HG03520 (cell line): ENCODE measurements at regions not wholly inside any gene's neighbourhood (a gene's known extent, or its start where the extent isn't known, plus 50 kb on each side); places are given as distances from the start of the nearest gene placed in this dataset.

Experiments
- ATAC-seq: cut with Tn5 transposase; IDR thresholded peaks from one replicate; pipeline ENCODE4 v1.9.1; 2021; ENCODE audit warnings: mild to moderate bottlenecking, moderate library complexity; ENCODE audit not compliant: unreplicated experiment

GRCh38 chr11:15793043-15793996, 563.0 kb downstream of the SOX6 start:
- ATAC-seq: no peak

- no peak for ATAC-seq
Observed at GRCh38 chr11:15794361-15795150, 561.8 kb downstream of the SOX6 start.

DNA sequence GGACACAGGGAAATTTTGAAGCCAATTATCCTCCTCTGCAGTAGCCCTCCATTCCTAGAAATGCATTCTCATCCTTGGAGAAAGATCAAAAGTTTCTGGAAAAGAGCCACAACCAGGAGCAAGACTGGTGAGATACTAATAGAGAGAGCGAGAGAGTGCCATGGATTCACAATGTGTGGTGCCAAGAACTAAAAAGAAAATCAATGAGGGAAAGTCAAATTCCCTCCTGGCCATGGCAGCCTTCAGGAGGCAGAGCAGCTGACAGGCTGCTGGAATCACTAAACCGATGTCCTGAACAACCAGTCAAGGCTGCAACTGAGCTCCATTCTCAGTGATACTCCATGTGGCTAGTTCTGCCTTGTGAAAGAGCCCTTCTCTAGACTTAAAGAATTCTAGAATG, 561.0 kb downstream of the SOX6 start:
- ATAC-seq: no peak

GRCh38 chr11:15800111-15800800, 556.1 kb downstream of the SOX6 start:
- no peak for ATAC-seq

- ATAC-seq: no peak
Observed at GRCh38 chr11:15801126-15801525, 555.2 kb downstream of the SOX6 start.

- no peak for ATAC-seq
Observed at GRCh38 chr11:15801616-15802015, 554.7 kb downstream of the SOX6 start.

- no peak for ATAC-seq
Observed at GRCh38 chr11:15805726-15806125, 550.6 kb downstream of the SOX6 start.

- ATAC-seq: no peak
Observed at GRCh38 chr11:15806217-15806616, 550.1 kb downstream of the SOX6 start.

- ATAC-seq: no peak
Observed at GRCh38 chr11:15807827-15808226, 548.5 kb downstream of the SOX6 start.

DNA sequence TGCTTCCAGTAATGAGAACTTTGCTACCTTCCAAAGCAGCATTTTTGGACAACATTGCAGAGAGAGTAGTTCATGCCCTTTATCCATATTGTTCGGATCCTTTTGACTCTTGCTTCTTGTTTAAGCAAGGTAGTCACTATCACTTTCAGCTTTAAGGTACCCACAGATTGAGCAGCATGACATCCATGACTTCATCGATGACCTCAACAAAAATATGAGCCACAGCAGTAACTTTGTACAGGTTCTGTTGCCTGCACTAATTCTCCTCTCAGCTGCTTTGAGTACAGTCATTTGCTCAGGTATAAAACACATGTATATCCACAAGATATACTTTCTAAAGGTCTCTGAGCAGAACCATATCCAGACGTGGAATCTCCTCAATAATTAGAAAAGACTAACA, 546.3 kb downstream of the SOX6 start:
- ATAC-seq: no peak

DNA sequence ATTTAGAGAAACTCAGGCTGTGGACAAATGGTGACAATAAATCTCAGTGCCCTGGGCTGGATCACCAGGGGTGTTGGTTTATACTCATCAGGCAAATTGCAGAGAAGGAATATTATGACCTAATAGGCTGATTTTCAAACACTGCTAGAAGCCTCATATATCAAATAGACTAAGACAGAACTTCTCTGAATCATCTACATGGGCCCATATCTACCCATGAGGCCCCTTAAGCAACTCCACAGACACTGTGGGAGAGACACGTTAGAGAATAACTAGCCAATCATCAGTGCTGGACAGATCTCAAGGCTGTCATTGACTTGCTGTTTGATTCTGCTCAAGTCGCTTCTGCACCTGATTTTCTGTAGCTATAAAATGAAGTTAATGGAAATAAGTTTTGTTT, 545.8 kb downstream of the SOX6 start:
- no peak for ATAC-seq

- ATAC-seq: no peak
Observed at GRCh38 chr11:15815246-15816195, 540.8 kb downstream of the SOX6 start.

GRCh38 chr11:15816260-15816871, 540.0 kb downstream of the SOX6 start:
- ATAC-seq: no peak

- ATAC-seq: no peak
Observed at GRCh38 chr11:15817001-15817400, 539.3 kb downstream of the SOX6 start.

DNA sequence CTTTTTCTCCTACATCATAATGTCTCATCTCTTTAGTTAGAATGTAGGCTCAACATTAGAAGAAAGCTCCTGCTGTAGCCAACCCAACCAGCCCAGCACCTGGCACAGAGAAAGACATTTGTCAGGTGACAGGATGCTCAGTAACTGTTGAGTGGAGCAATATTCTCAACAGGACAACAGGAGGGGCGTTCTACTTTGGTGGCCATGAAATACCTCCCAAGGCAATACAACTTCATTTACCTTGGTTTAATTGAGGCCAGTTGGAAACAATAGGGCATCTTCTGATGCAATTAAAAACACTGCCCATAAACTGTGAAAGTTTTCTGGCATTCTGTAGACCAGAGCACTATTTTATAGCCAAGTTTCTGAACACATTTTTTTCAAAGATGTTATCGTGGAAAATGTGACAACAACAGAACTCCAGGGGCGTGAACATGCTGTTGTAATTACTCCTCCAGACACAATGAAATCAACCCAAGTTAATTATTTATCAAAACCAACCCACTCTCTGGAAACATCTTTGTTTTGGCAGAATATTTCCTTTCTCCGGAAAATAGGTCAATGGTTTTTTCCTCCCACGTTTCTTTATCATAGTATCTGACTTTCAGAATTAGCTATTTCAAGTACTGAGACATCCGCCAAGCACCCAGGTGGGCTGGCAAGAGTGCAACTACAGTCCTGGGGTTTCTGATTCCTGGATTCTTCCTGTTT, 538.1 kb downstream of the SOX6 start:
- no peak for ATAC-seq

- ATAC-seq: no peak
Observed at GRCh38 chr11:15819679-15820286, 536.6 kb downstream of the SOX6 start.

- ATAC-seq: no peak
Observed at GRCh38 chr11:15821451-15821850, 534.9 kb downstream of the SOX6 start.

GRCh38 chr11:15824060-15824459, 532.3 kb downstream of the SOX6 start:
- no peak for ATAC-seq
